ENCODE measurements at regions not wholly inside any gene's neighbourhood (a gene's known extent, or its start where the extent isn't known, plus 50 kb on each side); places are given as distances from the start of the nearest gene placed in this dataset.

GRCh38 chr3:141686466-141687291 is 51.4 kb upstream of the RNF7 start:
- WGBS: 20% methylated on average over 8 of the region's 8 CpGs
- peak overlapping the region; percentile 1 to 10 for H3K9ac ChIP-seq (ENCODE audit: low read depth in 1 of 2, low read length in 2 of 2)

More at GRCh38 chr3:141686466-141687291, 51.4 kb upstream of the RNF7 start:
- Histone ChIP-seq H3K27ac (ENCODE audit: low read depth in 1 of 2, low read length in 2 of 2) (peak overlapping the region; percentile 62 to 72), H3K27me3 (ENCODE audit: control insufficient read depth in 4 of 4, insufficient read depth in 4 of 4, low read length in 3 of 4) (no peaks in the 10 kb centered on the region), H3K9me3 (ENCODE audit: control insufficient read depth in 4 of 4, low read length in 3 of 4) (no peaks in the 10 kb centered on the region), H3K4me1 (ENCODE audit: control insufficient read depth in 4 of 4, insufficient read depth in 4 of 4, low read length in 3 of 4) (peaks cover 0 to 4% (median 2%) of the 10 kb centered on the region in 4 donors), H3K4me3 (ENCODE audit: low read depth in 1 of 3, low read length in 3 of 3) (peak overlapping the region; percentile 22 to 52 (median 41)), H3K36me3 (ENCODE audit: control insufficient read depth in 4 of 4, insufficient read depth in 3 of 4, low read depth in 1 of 4, low read length in 3 of 4) (no peaks in the 10 kb centered on the region)
- no peak for DNase-seq (ENCODE audit: low spot score)
- TF ChIP-seq RAD21 (IDR thresholded peaks at IDR 0.05): peak; percentile 35 to 48
- TF ChIP-seq, protein P1, sequence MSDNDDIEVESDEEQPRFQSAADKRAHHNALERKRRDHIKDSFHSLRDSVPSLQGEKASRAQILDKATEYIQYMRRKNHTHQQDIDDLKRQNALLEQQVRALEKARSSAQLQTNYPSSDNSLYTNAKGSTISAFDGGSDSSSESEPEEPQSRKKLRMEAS (IDR thresholded peaks at IDR 0.05): peak; percentile 32
- TF ChIP-seq HNF4A (conservative IDR thresholded peaks at IDR 0.05): peak; percentile 65 to 68
- TF ChIP-seq JUND (IDR thresholded peaks at IDR 0.05): peak; percentile 26 to 32
- peak; percentile 79 to 87 for TF ChIP-seq RXRA (IDR thresholded peaks at IDR 0.05)
- peak; percentile 87 for TF ChIP-seq SP1 (IDR thresholded peaks at IDR 0.05)
- TF ChIP-seq, protein P2, sequence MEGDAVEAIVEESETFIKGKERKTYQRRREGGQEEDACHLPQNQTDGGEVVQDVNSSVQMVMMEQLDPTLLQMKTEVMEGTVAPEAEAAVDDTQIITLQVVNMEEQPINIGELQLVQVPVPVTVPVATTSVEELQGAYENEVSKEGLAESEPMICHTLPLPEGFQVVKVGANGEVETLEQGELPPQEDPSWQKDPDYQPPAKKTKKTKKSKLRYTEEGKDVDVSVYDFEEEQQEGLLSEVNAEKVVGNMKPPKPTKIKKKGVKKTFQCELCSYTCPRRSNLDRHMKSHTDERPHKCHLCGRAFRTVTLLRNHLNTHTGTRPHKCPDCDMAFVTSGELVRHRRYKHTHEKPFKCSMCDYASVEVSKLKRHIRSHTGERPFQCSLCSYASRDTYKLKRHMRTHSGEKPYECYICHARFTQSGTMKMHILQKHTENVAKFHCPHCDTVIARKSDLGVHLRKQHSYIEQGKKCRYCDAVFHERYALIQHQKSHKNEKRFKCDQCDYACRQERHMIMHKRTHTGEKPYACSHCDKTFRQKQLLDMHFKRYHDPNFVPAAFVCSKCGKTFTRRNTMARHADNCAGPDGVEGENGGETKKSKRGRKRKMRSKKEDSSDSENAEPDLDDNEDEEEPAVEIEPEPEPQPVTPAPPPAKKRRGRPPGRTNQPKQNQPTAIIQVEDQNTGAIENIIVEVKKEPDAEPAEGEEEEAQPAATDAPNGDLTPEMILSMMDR (IDR thresholded peaks at IDR 0.05; ENCODE audit: low read depth, low read length, missing input control): no peak
- TF ChIP-seq, protein P3, sequence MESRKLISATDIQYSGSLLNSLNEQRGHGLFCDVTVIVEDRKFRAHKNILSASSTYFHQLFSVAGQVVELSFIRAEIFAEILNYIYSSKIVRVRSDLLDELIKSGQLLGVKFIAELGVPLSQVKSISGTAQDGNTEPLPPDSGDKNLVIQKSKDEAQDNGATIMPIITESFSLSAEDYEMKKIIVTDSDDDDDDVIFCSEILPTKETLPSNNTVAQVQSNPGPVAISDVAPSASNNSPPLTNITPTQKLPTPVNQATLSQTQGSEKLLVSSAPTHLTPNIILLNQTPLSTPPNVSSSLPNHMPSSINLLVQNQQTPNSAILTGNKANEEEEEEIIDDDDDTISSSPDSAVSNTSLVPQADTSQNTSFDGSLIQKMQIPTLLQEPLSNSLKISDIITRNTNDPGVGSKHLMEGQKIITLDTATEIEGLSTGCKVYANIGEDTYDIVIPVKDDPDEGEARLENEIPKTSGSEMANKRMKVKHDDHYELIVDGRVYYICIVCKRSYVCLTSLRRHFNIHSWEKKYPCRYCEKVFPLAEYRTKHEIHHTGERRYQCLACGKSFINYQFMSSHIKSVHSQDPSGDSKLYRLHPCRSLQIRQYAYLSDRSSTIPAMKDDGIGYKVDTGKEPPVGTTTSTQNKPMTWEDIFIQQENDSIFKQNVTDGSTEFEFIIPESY (IDR thresholded peaks at IDR 0.05): peak; percentile 27
- no peak for TF ChIP-seq TAF1 (conservative IDR thresholded peaks at IDR 0.05)
- TF ChIP-seq EGR1 (IDR thresholded peaks at IDR 0.05; ENCODE audit: low read depth in 2 of 2): no peak
- TF ChIP-seq NR2F2 (IDR thresholded peaks at IDR 0.05): peak; percentile 99
- peak; percentile 69 for TF ChIP-seq YY1 (IDR thresholded peaks at IDR 0.05)
- TF ChIP-seq, protein P4, sequence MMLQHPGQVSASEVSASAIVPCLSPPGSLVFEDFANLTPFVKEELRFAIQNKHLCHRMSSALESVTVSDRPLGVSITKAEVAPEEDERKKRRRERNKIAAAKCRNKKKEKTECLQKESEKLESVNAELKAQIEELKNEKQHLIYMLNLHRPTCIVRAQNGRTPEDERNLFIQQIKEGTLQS (IDR thresholded peaks at IDR 0.05): peak; percentile 42
- TF ChIP-seq REST (IDR thresholded peaks at IDR 0.05): peak; percentile 28

All from liver (tissue), 8 donors.